ENCODE measurements at regions not wholly inside any gene's neighbourhood (a gene's known extent, or its start where the extent isn't known, plus 50 kb on each side); places are given as distances from the start of the nearest gene placed in this dataset.

GRCh38 chr6:23325065-23325464 is 755.7 kb downstream of the HDGFL1 start:
- no peak overlapping the region for H3K27ac ChIP-seq
- no peak for TF ChIP-seq ZFX (IDR thresholded peaks at IDR 0.05)
- TF ChIP-seq, protein P1, sequence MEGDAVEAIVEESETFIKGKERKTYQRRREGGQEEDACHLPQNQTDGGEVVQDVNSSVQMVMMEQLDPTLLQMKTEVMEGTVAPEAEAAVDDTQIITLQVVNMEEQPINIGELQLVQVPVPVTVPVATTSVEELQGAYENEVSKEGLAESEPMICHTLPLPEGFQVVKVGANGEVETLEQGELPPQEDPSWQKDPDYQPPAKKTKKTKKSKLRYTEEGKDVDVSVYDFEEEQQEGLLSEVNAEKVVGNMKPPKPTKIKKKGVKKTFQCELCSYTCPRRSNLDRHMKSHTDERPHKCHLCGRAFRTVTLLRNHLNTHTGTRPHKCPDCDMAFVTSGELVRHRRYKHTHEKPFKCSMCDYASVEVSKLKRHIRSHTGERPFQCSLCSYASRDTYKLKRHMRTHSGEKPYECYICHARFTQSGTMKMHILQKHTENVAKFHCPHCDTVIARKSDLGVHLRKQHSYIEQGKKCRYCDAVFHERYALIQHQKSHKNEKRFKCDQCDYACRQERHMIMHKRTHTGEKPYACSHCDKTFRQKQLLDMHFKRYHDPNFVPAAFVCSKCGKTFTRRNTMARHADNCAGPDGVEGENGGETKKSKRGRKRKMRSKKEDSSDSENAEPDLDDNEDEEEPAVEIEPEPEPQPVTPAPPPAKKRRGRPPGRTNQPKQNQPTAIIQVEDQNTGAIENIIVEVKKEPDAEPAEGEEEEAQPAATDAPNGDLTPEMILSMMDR (conservative IDR thresholded peaks at IDR 0.05), result no peak

DNA sequence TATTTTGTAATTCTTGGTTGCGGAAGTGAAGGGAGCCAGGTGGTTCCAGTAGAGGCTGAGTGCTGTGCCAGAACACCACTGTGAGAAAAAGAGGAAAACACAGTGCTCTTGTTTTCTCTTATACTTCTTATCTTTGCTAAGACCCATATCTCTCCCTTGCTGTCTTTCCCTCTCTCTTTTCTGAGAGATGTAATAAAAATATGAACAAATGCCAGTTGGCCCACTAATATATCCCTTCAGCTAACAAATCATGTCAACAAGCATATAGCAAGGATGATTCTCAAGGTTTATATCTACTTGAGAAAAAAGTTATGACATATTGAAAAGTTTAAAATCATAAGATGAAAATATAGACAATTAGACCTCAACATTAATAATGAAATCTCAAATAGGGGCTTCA is 758.3 kb downstream of the HDGFL1 start:
- H3K27ac ChIP-seq, result no peak overlapping the region
- TF ChIP-seq, protein P1 (conservative IDR thresholded peaks at IDR 0.05), result no peak
- TF ChIP-seq ZFX (IDR thresholded peaks at IDR 0.05), result no peak

DNA sequence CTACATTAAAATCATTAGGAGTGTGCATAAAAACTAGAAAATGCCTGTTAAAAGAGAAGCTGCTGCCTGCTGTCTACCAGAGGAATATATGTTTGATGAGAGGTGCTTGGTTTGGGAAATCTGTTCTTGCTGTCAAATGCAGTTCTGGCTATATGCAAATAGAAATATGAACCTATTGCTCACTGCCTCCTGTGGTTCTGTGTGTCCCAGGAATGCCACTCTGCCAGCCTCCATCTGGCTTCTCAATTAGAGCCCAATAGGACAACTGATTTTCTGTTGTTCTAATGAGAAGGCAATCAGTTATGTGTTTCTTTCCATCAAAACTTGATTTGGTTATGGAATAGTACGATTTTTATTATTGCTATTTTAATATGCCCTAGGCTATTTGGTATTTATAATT is 759.7 kb downstream of the HDGFL1 start:
- no peak for TF ChIP-seq ZFX (IDR thresholded peaks at IDR 0.05)
- TF ChIP-seq, protein P1 (conservative IDR thresholded peaks at IDR 0.05), result no peak
- H3K27ac ChIP-seq, result no peak overlapping the region

- TF ChIP-seq, protein P1 (conservative IDR thresholded peaks at IDR 0.05), result no peak
- no peak for TF ChIP-seq ZFX (IDR thresholded peaks at IDR 0.05)
- H3K27ac ChIP-seq, result no peak overlapping the region
Observed at GRCh38 chr6:23330632-23331031, 761.3 kb downstream of the HDGFL1 start.

DNA sequence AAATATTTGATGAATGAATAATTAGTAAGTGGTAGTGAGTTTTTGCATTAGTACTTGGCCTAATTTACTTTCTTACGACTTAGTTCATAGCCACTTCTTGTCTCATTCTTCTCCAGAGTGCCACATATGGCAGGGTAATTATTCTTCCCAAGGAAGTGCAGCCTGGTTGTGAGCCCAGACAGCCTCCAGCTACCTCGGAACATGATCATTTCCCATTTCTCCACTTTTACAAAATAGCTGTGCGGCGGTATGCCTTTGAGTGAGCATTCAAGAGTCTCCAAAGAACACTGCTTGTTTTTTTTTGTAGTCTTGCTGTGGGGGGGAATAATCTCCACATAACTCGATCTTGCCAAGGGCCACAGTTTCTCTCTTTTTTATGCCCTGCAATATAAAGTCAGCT is 765.0 kb downstream of the HDGFL1 start:
- no peak overlapping the region for H3K27ac ChIP-seq
- TF ChIP-seq, protein P1 (conservative IDR thresholded peaks at IDR 0.05), result no peak
- no peak for TF ChIP-seq ZFX (IDR thresholded peaks at IDR 0.05)

DNA sequence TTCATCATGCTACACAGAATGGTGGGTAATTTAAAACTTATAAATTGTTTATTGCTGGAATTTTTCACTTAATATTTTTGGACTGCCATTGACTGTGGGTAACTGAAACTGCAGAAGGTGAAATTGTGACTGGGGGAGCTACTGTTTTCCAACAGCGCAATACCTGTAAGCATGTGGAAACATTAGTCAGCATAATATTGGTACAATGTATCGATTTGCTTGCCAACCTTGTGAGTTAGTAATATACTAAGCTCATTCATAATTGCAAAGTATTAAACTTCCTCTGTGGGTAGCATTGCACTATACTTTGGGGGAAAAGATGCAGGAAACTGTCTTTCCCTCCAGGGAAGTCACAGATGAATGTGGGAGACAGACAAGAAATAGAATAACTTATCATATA is 766.5 kb downstream of the HDGFL1 start:
- TF ChIP-seq ZFX (IDR thresholded peaks at IDR 0.05), result no peak
- TF ChIP-seq, protein P1 (conservative IDR thresholded peaks at IDR 0.05), result no peak
- no peak overlapping the region for H3K27ac ChIP-seq

GRCh38 chr6:23339268-23339667 is 769.9 kb downstream of the HDGFL1 start:
- TF ChIP-seq, protein P1 (conservative IDR thresholded peaks at IDR 0.05), result no peak
- TF ChIP-seq ZFX (IDR thresholded peaks at IDR 0.05), result no peak
- no peak overlapping the region for H3K27ac ChIP-seq
